Stimulated activated CD4-positive, alpha-beta T cell treated with anti-CD3 and anti-CD28 coated beads, Interleukin-15, amount 100 ng/mL, for 48 hours (primary cell): ENCODE measurements at regions not wholly inside any gene's neighbourhood (a gene's known extent, or its start where the extent isn't known, plus 50 kb on each side); places are given as distances from the start of the nearest gene placed in this dataset.

Experiments used
- DNase-seq, 2 donors: peaks; one replicate each; pipeline ENCODE4 v3.0.0-alpha.2; 2020; ENCODE audit warnings: low read depth in 2 of 2

GRCh38 chr15:61798631-61799030 is 261.6 kb downstream of the VPS13C start:
- no peak for DNase-seq

GRCh38 chr15:61796056-61796455 is 264.2 kb downstream of the VPS13C start:
- no peak for DNase-seq

GRCh38 chr15:61794881-61795280 is 265.4 kb downstream of the VPS13C start:
- no peak for DNase-seq

GRCh38 chr15:61794276-61794675 is 266.0 kb downstream of the VPS13C start:
- no peak for DNase-seq

GRCh38 chr15:61784734-61785133 is 275.5 kb downstream of the VPS13C start:
- no peak for DNase-seq

GRCh38 chr15:61780278-61780980 is 279.8 kb downstream of the VPS13C start:
- no peak for DNase-seq

- no peak for DNase-seq
Observed at GRCh38 chr15:61777689-61778088, 282.6 kb downstream of the VPS13C start.

GRCh38 chr15:61769557-61769956 is 290.7 kb downstream of the VPS13C start:
- no peak for DNase-seq

GRCh38 chr15:61768131-61768530 is 292.1 kb downstream of the VPS13C start:
- no peak for DNase-seq

GRCh38 chr15:61764981-61765380 is 295.3 kb downstream of the VPS13C start:
- no peak for DNase-seq

GRCh38 chr15:61764141-61764540 is 296.1 kb downstream of the VPS13C start:
- DNase-seq = no peak

- DNase-seq = no peak
Observed at GRCh38 chr15:61762676-61763075, 297.6 kb downstream of the VPS13C start.

- no peak for DNase-seq
Observed at GRCh38 chr15:61759639-61760038, 300.6 kb downstream of the VPS13C start.

- DNase-seq = no peak
Observed at GRCh38 chr15:61756071-61756820, 304.0 kb downstream of the VPS13C start.

- no peak for DNase-seq
Observed at GRCh38 chr15:61755467-61755866, 304.8 kb downstream of the VPS13C start.

GRCh38 chr15:61753018-61753710 is 307.1 kb downstream of the VPS13C start:
- DNase-seq = no peak

GRCh38 chr15:61752001-61752400 is 308.2 kb downstream of the VPS13C start:
- DNase-seq = no peak

GRCh38 chr15:61750271-61751084 is 309.8 kb downstream of the VPS13C start:
- no peak for DNase-seq

GRCh38 chr15:61749169-61749568 is 311.1 kb downstream of the VPS13C start:
- no peak for DNase-seq

GRCh38 chr15:61748529-61748928 is 311.7 kb downstream of the VPS13C start:
- DNase-seq = no peak

- DNase-seq = no peak
Observed at GRCh38 chr15:61746589-61746988, 313.7 kb downstream of the VPS13C start.

- no peak for DNase-seq
Observed at GRCh38 chr15:61743345-61743909, 316.8 kb downstream of the VPS13C start.
